K562 (cell line): ENCODE measurements at regions not wholly inside any gene's neighbourhood (a gene's known extent, or its start where the extent isn't known, plus 50 kb on each side); places are given as distances from the start of the nearest gene placed in this dataset.
"Not testable (repeated sequence)": the region's sequence is repeated elsewhere in the genome, so short reads cannot be mapped to it uniquely, and the experiment has no call there.

Source experiments
- ATAC-seq: fragments of 200-7000 bp; cut with Tn5 transposase; 3 replicates; pipeline ENCODE4 v1.9.1; 2020; ENCODE audit warnings: moderate library complexity
- BruUV-seq: library from RNA; stranded (reverse); fragments of 400-500 nt; replicated peaks from 2 replicates; lab custom pipeline; 2021; lab: Mats Ljungman, UMichigan
- CTCF ChIA-PET: fragments of 300-600 bp; formaldehyde crosslinking; extraction: SDS; loops from one replicate; lab custom pipeline; 2021; ENCODE audit warnings: low intra/inter-chr PET ratio; lab: Yijun Ruan, JAX
- POLR2A ChIA-PET: fragments of 300-600, 350-650 bp; sonication (Branson Sonifier 250); formaldehyde crosslinking; extraction: SDS; loops from one replicate; lab custom pipeline; 2021; ENCODE audit warnings: antibody characterized with exemption, inconsistent platforms; lab: Yijun Ruan, JAX
- DNase-seq, 4 experiments: peaks; one replicate each; pipeline versions ENCODE4 v3.0.0 to v3.0.0-alpha.2; 2011 to 2018; ENCODE audit warnings: low spot score in 3 of 4, mixed read lengths in 3 of 4; ENCODE audit errors: extremely low read depth in 1 of 4
- FAIRE-seq: peaks from 2 replicates; lab custom pipeline; 2011; peaks lifted over from hg19 to GRCh38; lab: Jason Lieb, UNC
- H2AFZ ChIP-seq: 2 replicates; pipeline ENCODE4 v1.6.0; 2011; ENCODE audit warnings: low read depth, low read length, control low read depth, inconsistent platforms
- H3K27ac ChIP-seq: fragments of 200-600 bp; 3 replicates; pipeline ENCODE4 v1.8.0; 2011; ENCODE audit warnings: low read depth, mild to moderate bottlenecking, control low read depth, inconsistent platforms, low read length, moderate library complexity, mixed read lengths; ENCODE audit errors: extremely low read depth
- H3K27me3 ChIP-seq, 2 experiments: fragments of 300-600 bp in 1 of 2; 2 replicates in 1 of 2; 3 replicates in 1 of 2; pipeline versions ENCODE4 v1.6.0 to v1.8.0; 2011; ENCODE audit warnings: inconsistent platforms in 2 of 2, low read length in 2 of 2, mild to moderate bottlenecking in 1 of 2, mixed read lengths in 1 of 2, moderate library complexity in 1 of 2; ENCODE audit not compliant: control insufficient read depth in 2 of 2, insufficient read depth in 2 of 2
- H3K36me3 ChIP-seq: fragments of 300-600 bp; 3 replicates; pipeline ENCODE4 v1.8.0; 2011; ENCODE audit warnings: mild to moderate bottlenecking, low read length, inconsistent platforms; ENCODE audit not compliant: control insufficient read depth, insufficient read depth
- H3K4me1 ChIP-seq, 2 experiments: fragments of 200-600 bp in 1 of 2; replicated peaks in 1 of 2; 2 replicates in 1 of 2; 3 replicates in 1 of 2; pipeline versions ENCODE4 v1.5.1 to v1.8.0; 2011; ENCODE audit warnings: inconsistent platforms in 2 of 2, low read length in 2 of 2, mild to moderate bottlenecking in 1 of 2, mixed read lengths in 1 of 2, moderate library complexity in 1 of 2; ENCODE audit not compliant: control insufficient read depth in 2 of 2, insufficient read depth in 2 of 2
- H3K4me2 ChIP-seq: 2 replicates; pipeline ENCODE4 v1.6.1; 2011; ENCODE audit warnings: low read length, control low read depth, inconsistent platforms, mixed read lengths; ENCODE audit not compliant: insufficient read depth
- H3K4me3 ChIP-seq: fragments of 200-600 bp; sonication (generic), shearing (Covaris generic); 2 replicates; pipeline ENCODE4 v1.5.1; 2016; ENCODE audit warnings: control low read depth, inconsistent platforms
- H3K79me2 ChIP-seq: fragments of 200-600 bp; 3 replicates; pipeline ENCODE4 v1.8.0; 2011; ENCODE audit warnings: low read length, inconsistent platforms; ENCODE audit not compliant: control insufficient read depth, insufficient read depth
- H3K9ac ChIP-seq, 2 experiments: 2 replicates each; pipeline versions ENCODE4 v1.6.0 to v1.6.1; 2011; ENCODE audit warnings: low read depth in 2 of 2, low read length in 2 of 2, control low read depth in 1 of 2, inconsistent platforms in 1 of 2, mild to moderate bottlenecking in 1 of 2, mixed read lengths in 1 of 2; ENCODE audit not compliant: insufficient read depth in 1 of 2
- H3K9me1 ChIP-seq: one replicate; pipeline ENCODE4 v1.6.0; 2011; ENCODE audit warnings: inconsistent platforms, mild to moderate bottlenecking, low read length, moderate library complexity; ENCODE audit not compliant: control insufficient read depth, insufficient read depth
- H3K9me3 ChIP-seq: replicated peaks from 2 replicates; pipeline ENCODE4 v1.5.1; 2011; ENCODE audit warnings: low read depth, low read length, inconsistent platforms; ENCODE audit not compliant: control insufficient read depth, insufficient read depth
- H4K20me1 ChIP-seq: replicated peaks from 2 replicates; pipeline ENCODE4 v1.6.1; 2011; ENCODE audit warnings: low read length, inconsistent platforms, mixed read lengths; ENCODE audit not compliant: control insufficient read depth, insufficient read depth
- CEBPG ChIP-seq, 3 experiments: fragments of 200-800 bp in 1 of 3; sonication (Bioruptor generic) in 1 of 3; sonication (generic) in 1 of 3; formaldehyde crosslinking in 1 of 3; IDR thresholded peaks in 2 of 3; conservative IDR thresholded peaks in 1 of 3; 2 replicates each; pipeline versions ENCODE4 v1.6.1 to v1.8.0; 2016 to 2022; ENCODE audit warnings: missing compliant biosample characterization in 2 of 3, missing genetic modification characterization in 2 of 3, mild to moderate bottlenecking in 1 of 3, missing genetic modification reagents in 1 of 3
- HDAC1 ChIP-seq, 2 experiments: fragments of 450-650 bp; IDR thresholded peaks; 2 replicates each; pipeline ENCODE4 v1.6.1; 2016 to 2017; ENCODE audit warnings: inconsistent platforms in 1 of 2, mild to moderate bottlenecking in 1 of 2, moderate library complexity in 1 of 2
- MIER1 ChIP-seq: fragments of 450-650 bp; IDR thresholded peaks from 2 replicates; pipeline ENCODE4 v1.6.1; 2016; ENCODE audit warnings: antibody characterized with exemption, mild to moderate bottlenecking, low read depth
- MXD1 ChIP-seq: fragments of 250-450 bp; sonication (Bioruptor Pico); IDR thresholded peaks from 2 replicates; pipeline ENCODE4 v1.8.0; 2021; ENCODE audit warnings: borderline replicate concordance, mild to moderate bottlenecking, moderate library complexity; ENCODE audit not compliant: poor library complexity, severe bottlenecking
- PHF21A ChIP-seq: fragments of 450-650 bp; IDR thresholded peaks from 2 replicates; pipeline ENCODE4 v1.6.1; 2017; ENCODE audit warnings: low read depth, borderline replicate concordance
- PRMT5 ChIP-seq: sonication (generic); formaldehyde crosslinking; IDR thresholded peaks from 2 replicates; pipeline ENCODE4 v1.5.0; 2020; ENCODE audit warnings: missing genetic modification reagents
- SMARCA5 ChIP-seq: fragments of 450-650 bp; IDR thresholded peaks from 2 replicates; pipeline ENCODE4 v1.6.1; 2016
- SNIP1 ChIP-seq: fragments of 450-650 bp; IDR thresholded peaks from 2 replicates; pipeline ENCODE4 v1.7.1; 2017; ENCODE audit warnings: low read depth, mild to moderate bottlenecking
- SREBF2 ChIP-seq: sonication (generic); formaldehyde crosslinking; IDR thresholded peaks from 2 replicates; pipeline ENCODE4 v1.4.0; 2020; ENCODE audit warnings: mild to moderate bottlenecking, missing genetic modification reagents
- TRIM28 ChIP-seq: fragments of 450-650 bp; IDR thresholded peaks from 2 replicates; pipeline ENCODE4 v1.6.1; 2017
- XRCC4 ChIP-seq: IDR thresholded peaks from one replicate; pipeline ENCODE4 v1.6.1; 2011; ENCODE audit not compliant: insufficient read depth, insufficient read length; ENCODE audit errors: extremely low read depth
- ZFP1 ChIP-seq: fragments of 450-650 bp; formaldehyde crosslinking; IDR thresholded peaks from 2 replicates; pipeline ENCODE4 v1.4.0; 2020; ENCODE audit warnings: mild to moderate bottlenecking, mixed read lengths
- ZNF212 ChIP-seq: fragments of 450-650 bp; formaldehyde crosslinking; IDR thresholded peaks from 2 replicates; pipeline ENCODE4 v1.4.0; 2020; ENCODE audit warnings: mild to moderate bottlenecking
- ZNF277 ChIP-seq: fragments of 250-450 bp; sonication (Bioruptor Pico); IDR thresholded peaks from 2 replicates; pipeline ENCODE4 v1.8.0; 2022; ENCODE audit warnings: inconsistent platforms, mild to moderate bottlenecking, moderate library complexity, borderline replicate concordance
- ZNF282 ChIP-seq: sonication (generic); formaldehyde crosslinking; IDR thresholded peaks from 2 replicates; pipeline ENCODE4 v1.8.1; 2023; ENCODE audit warnings: missing genetic modification reagents
- ZNF644 ChIP-seq: fragments of 200-800 bp; sonication (Bioruptor generic); IDR thresholded peaks from 2 replicates; pipeline ENCODE4 v1.6.1; 2016; ENCODE audit warnings: low read depth, missing genetic modification characterization, missing compliant biosample characterization
- ZNF764 ChIP-seq: fragments of 250-450 bp; sonication (Bioruptor Pico); IDR thresholded peaks from 2 replicates; pipeline ENCODE4 v1.4.0; 2020; ENCODE audit warnings: low read depth, mild to moderate bottlenecking, moderate library complexity
- ZZZ3 ChIP-seq: fragments of 450-650 bp; IDR thresholded peaks from 2 replicates; pipeline ENCODE4 v1.6.1; 2016; ENCODE audit warnings: antibody characterized with exemption, mild to moderate bottlenecking, moderate library complexity
- WGBS: fragments of 100-300 bp; shearing (Covaris generic); methylation state at CpG from one replicate; pipeline ENCODE4 v1.1.6; 2016; ENCODE audit warnings: low coverage, mixed read lengths; ENCODE audit not compliant: insufficient coverage; ENCODE audit errors: missing lambda C conversion rate; 5-methylcytosine and 5-hydroxymethylcytosine counted together
- in situ Hi-C: fragments of 300-500 bp; cut with MboI; formaldehyde crosslinking; loops from 4 replicates; pipeline ENCODE4 v1.15.0; 2018; ENCODE audit warnings: inconsistent platforms, mixed read lengths
- intact Hi-C: fragments of 100-400 bp; cut with micrococcal nuclease; formaldehyde crosslinking; loops from 2 replicates; pipeline ENCODE4 v1.14.2; 2022
- TF ChIP-seq, protein P1 (sequence below): fragments of 250-450 bp; sonication (Bioruptor Pico); IDR thresholded peaks from 2 replicates; pipeline ENCODE4 v1.8.0; 2021; ENCODE audit warnings: moderate library complexity, mild to moderate bottlenecking, inconsistent platforms

GRCh38 chr4:18100657-18101056 is 79.1 kb upstream of the LCORL start:
- intact Hi-C loops (no loop called here), in situ Hi-C loops (no loop called here)
- no peaks in the 10 kb centered on the region for H3K9me1 ChIP-seq
- H3K79me2 ChIP-seq = no peaks in the 10 kb centered on the region
- H3K9me3 ChIP-seq = no peaks in the 10 kb centered on the region
- no peak overlapping the region for H3K27ac ChIP-seq
- no peaks in the 10 kb centered on the region for H3K36me3 ChIP-seq
- DNase-seq (no peak), FAIRE-seq (no peak)
- POLR2A ChIA-PET = no interaction called here
- no peak overlapping the region for H2AFZ ChIP-seq
- CTCF ChIA-PET = no interaction called here
- no peak overlapping the region for H3K4me3 ChIP-seq
- no TSS peak for BruUV-seq
- TF ChIP-seq ZNF277 (no peak), ZNF212 (no peak), ZFP1 (no peak), PRMT5 (no peak), TRIM28 (no peak), SREBF2 (CRISPR knock-in tag) (no peak), ZNF644 (tag) (no peak), MIER1 (no peak), ZZZ3 (no peak), MXD1 (CRISPR knock-in tag) (no peak), SMARCA5 (no peak), SNIP1 (no peak), ZNF282 (CRISPR knock-in tag) (no peak), ZNF764 (no peak), HDAC1 (IDR thresholded peaks at IDR 0.05) (no peak), XRCC4 (no peak), PHF21A (no peak), CEBPG (CRISPR knock-in tag; IDR thresholded peaks at IDR 0.05) (no peak), CEBPG (tag; conservative IDR thresholded peaks at IDR 0.05 in 1 of 2, IDR thresholded peaks at IDR 0.05 in 1 of 2) (no peak)
- TF ChIP-seq, protein P1, sequence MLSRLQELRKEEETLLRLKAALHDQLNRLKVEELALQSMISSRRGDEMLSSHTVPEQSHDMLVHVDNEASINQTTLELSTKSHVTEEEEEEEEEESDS = no peak
- TF ChIP-seq, all 486 proteins: peak for 0
- Histone ChIP-seq H3K9ac (no peak overlapping the region), H3K4me2 (no peak overlapping the region), H3K4me1 (no peaks in the 10 kb centered on the region; a peak in 1 of 5 replicates), H4K20me1 (no peaks in the 10 kb centered on the region), H3K27me3 (no peaks in the 10 kb centered on the region)
- ATAC-seq = no peak
- 5% methylated on average over 4 of the region's 4 CpGs for WGBS

DNA sequence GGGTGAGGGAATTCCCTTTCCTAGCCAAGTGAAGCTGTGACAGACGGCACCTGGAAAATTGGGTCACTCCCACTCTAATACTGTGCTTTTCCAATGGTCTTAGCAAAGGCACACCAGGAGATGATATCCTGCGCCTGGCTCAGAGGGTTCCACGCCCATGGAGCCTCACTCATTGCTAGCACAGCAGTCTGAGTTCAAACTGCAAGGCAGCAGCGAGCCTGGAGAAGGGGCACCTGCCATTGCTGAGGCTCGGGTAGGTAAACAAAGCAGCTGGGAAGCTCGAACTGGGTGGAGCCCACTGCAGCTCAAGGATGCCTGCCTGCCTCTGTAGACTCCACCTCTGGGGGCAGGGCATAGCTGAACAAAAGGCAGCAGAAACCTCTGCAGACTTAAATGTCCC is 68.9 kb upstream of the LCORL start:
- in situ Hi-C loops, BruUV-seq, H3K4me2 ChIP-seq, H3K9me3 ChIP-seq, intact Hi-C loops, H2AFZ ChIP-seq, H3K27me3 ChIP-seq, CTCF ChIA-PET, ATAC-seq, DNase-seq, H3K36me3 ChIP-seq, H3K4me3 ChIP-seq, H3K79me2 ChIP-seq, H3K9me1 ChIP-seq, H3K9ac ChIP-seq, H3K27ac ChIP-seq, FAIRE-seq, H4K20me1 ChIP-seq, H3K4me1 ChIP-seq: not testable (repeated sequence)
- POLR2A ChIA-PET = interaction anchor here (1.6 kb wide), 1 partner anchor 14 kb away, joined by 3 read pairs; no protein-coding TSS in a partner anchor
- WGBS = 1% methylated on average over 6 of the region's 6 CpGs
